ENCODE measurements at regions not wholly inside any gene's neighbourhood (a gene's known extent, or its start where the extent isn't known, plus 50 kb on each side); places are given as distances from the start of the nearest gene placed in this dataset.
"Not testable (repeated sequence)": the region's sequence is repeated elsewhere in the genome, so short reads cannot be mapped to it uniquely, and the experiment has no call there.

DNA sequence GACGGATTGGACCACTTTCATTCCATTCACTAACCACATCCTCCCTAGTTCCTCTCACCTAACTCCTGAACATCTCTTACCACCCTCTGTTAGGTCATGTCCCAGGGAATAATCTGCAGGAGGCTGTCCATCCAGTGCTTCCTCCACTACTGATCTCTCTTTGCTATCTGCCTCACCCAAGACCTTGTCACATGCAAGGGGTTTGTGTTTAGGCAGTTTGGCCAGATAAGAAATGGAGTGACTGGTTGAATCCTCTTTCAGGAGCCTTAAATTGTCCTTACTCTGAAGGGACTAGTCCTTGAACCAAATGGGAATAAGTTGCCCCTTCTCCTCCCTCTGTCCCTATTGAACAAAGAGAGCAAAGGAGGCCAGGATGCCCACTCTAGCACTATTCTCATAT, 249.2 kb upstream of the BTG1 start:
- BruUV-seq (replicated peaks): no TSS peak
- no peak for DNase-seq
- H3K4me3 Mint-ChIP-seq (ENCODE audit: low read depth, unreplicated experiment): no peak overlapping the region
- no peak overlapping the region for H3K27ac Mint-ChIP-seq (ENCODE audit: unreplicated experiment)
- H3K36me3 Mint-ChIP-seq (ENCODE audit: insufficient read depth, unreplicated experiment): no peaks in the 10 kb centered on the region
- H3K27me3 Mint-ChIP-seq (ENCODE audit: unreplicated experiment): no peaks in the 10 kb centered on the region
- CTCF ChIA-PET: interaction anchor here (0.6 kb wide), 1 partner anchor 31 kb away, joined by 3 read pairs; no protein-coding TSS in a partner anchor
- H3K4me1 Mint-ChIP-seq (ENCODE audit: low read depth, unreplicated experiment): no peaks in the 10 kb centered on the region
- H3K9me3 Mint-ChIP-seq (ENCODE audit: low read depth, unreplicated experiment): peaks cover 7% of the 10 kb centered on the region
- intact Hi-C loops (cut with micrococcal nuclease; ENCODE audit: unreplicated experiment): no loop called here
- TF ChIP-seq, protein P1, sequence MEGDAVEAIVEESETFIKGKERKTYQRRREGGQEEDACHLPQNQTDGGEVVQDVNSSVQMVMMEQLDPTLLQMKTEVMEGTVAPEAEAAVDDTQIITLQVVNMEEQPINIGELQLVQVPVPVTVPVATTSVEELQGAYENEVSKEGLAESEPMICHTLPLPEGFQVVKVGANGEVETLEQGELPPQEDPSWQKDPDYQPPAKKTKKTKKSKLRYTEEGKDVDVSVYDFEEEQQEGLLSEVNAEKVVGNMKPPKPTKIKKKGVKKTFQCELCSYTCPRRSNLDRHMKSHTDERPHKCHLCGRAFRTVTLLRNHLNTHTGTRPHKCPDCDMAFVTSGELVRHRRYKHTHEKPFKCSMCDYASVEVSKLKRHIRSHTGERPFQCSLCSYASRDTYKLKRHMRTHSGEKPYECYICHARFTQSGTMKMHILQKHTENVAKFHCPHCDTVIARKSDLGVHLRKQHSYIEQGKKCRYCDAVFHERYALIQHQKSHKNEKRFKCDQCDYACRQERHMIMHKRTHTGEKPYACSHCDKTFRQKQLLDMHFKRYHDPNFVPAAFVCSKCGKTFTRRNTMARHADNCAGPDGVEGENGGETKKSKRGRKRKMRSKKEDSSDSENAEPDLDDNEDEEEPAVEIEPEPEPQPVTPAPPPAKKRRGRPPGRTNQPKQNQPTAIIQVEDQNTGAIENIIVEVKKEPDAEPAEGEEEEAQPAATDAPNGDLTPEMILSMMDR (IDR thresholded peaks at IDR 0.05; ENCODE audit: unreplicated experiment): no peak

DNA sequence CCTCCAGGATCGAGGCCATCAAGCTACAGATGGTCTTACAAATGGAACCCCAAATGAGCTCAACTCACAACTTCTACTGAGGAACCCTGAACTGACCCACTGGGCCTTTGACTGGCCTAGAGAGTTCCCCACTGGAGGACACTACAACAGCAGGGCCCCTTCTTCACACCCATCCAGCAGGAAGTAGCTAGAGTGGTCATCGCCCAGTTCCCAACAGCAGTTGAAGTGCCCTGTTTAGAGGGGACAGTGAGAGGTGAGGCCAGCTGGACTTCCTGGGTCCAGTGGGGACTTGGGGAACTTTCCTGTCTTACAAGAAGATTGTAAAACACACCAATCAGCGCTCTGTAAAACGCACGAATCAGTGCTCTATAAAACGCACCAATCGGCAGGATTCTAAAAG, 247.9 kb upstream of the BTG1 start:
- CTCF ChIA-PET: no interaction called here
- no peak for DNase-seq

DNA sequence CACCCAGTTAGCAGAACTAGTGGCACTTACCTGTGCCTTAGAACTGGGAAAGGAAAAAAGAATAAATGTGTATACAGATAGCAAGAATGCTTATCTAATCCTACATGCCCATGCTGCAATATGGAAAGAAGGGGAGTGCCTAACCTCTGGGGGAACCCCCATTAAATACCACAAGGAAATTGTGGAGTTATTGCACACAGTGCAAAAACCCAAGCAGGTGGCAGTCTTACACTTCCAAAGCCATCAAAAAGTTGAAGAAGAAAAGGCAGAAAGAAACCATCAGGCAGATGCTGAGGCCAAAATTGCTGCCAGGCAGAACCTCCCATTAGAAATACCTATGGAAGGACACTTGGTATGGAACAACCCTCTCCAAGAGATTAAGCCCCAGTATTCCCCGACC, 246.1 kb upstream of the BTG1 start:
- H3K4me1 Mint-ChIP-seq (ENCODE audit: low read depth, unreplicated experiment); H3K36me3 Mint-ChIP-seq (ENCODE audit: insufficient read depth, unreplicated experiment); BruUV-seq (replicated peaks); H3K27ac Mint-ChIP-seq (ENCODE audit: unreplicated experiment); H3K27me3 Mint-ChIP-seq (ENCODE audit: unreplicated experiment); CTCF ChIA-PET; intact Hi-C loops (cut with micrococcal nuclease; ENCODE audit: unreplicated experiment); H3K4me3 Mint-ChIP-seq (ENCODE audit: low read depth, unreplicated experiment); DNase-seq; H3K9me3 Mint-ChIP-seq (ENCODE audit: low read depth, unreplicated experiment): not testable (repeated sequence)

More for the DNA sequence above, 247.9 kb upstream of the BTG1 start:
- no peaks in the 10 kb centered on the region for H3K36me3 Mint-ChIP-seq (ENCODE audit: insufficient read depth, unreplicated experiment)
- no peak overlapping the region for H3K4me3 Mint-ChIP-seq (ENCODE audit: low read depth, unreplicated experiment)
- intact Hi-C loops (cut with micrococcal nuclease; ENCODE audit: unreplicated experiment): no loop called here
- H3K27me3 Mint-ChIP-seq (ENCODE audit: unreplicated experiment): no peaks in the 10 kb centered on the region
- H3K27ac Mint-ChIP-seq (ENCODE audit: unreplicated experiment): no peak overlapping the region
- peaks cover 7% of the 10 kb centered on the region for H3K9me3 Mint-ChIP-seq (ENCODE audit: low read depth, unreplicated experiment)
- BruUV-seq (replicated peaks): no TSS peak
- H3K4me1 Mint-ChIP-seq (ENCODE audit: low read depth, unreplicated experiment): no peaks in the 10 kb centered on the region
- TF ChIP-seq, protein P1 (IDR thresholded peaks at IDR 0.05; ENCODE audit: unreplicated experiment): no peak

DNA sequence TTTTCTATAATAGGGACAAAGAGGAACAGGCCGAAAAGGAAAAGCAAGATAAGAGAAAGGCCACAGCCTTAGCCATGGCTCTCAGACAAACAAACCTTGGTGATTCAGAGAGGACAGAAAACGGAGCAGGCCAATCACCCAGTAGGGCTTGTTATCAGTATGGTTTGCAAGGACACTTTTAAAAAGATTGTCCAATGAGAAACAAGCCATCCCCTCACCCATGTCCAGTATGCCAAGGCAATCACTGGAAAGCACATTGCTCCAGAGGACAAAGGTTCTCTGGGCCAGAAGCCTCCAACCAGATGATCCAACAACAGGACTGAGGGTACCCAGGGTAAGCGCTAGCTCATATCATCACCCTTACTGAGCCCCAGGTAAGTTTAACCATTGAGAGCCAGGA, 243.8 kb upstream of the BTG1 start:
- H3K27ac Mint-ChIP-seq (ENCODE audit: unreplicated experiment): no peak overlapping the region
- no TSS peak for BruUV-seq (replicated peaks)
- H3K4me1 Mint-ChIP-seq (ENCODE audit: low read depth, unreplicated experiment): no peaks in the 10 kb centered on the region
- no peak overlapping the region for H3K4me3 Mint-ChIP-seq (ENCODE audit: low read depth, unreplicated experiment)
- intact Hi-C loops (cut with micrococcal nuclease; ENCODE audit: unreplicated experiment): no loop called here
- no peaks in the 10 kb centered on the region for H3K27me3 Mint-ChIP-seq (ENCODE audit: unreplicated experiment)
- CTCF ChIA-PET: no interaction called here
- H3K9me3 Mint-ChIP-seq (ENCODE audit: low read depth, unreplicated experiment): peaks cover 4% of the 10 kb centered on the region
- DNase-seq: no peak
- H3K36me3 Mint-ChIP-seq (ENCODE audit: insufficient read depth, unreplicated experiment): no peaks in the 10 kb centered on the region
- TF ChIP-seq, protein P1 (IDR thresholded peaks at IDR 0.05; ENCODE audit: unreplicated experiment): no peak

GRCh38 chr12:92385296-92385695, 239.7 kb upstream of the BTG1 start:
- CTCF ChIA-PET: no interaction called here
- intact Hi-C loops (cut with micrococcal nuclease; ENCODE audit: unreplicated experiment): no loop called here
- H3K27me3 Mint-ChIP-seq (ENCODE audit: unreplicated experiment): no peaks in the 10 kb centered on the region
- BruUV-seq (replicated peaks): no TSS peak
- TF ChIP-seq, protein P1 (IDR thresholded peaks at IDR 0.05; ENCODE audit: unreplicated experiment): no peak
- H3K4me1 Mint-ChIP-seq (ENCODE audit: low read depth, unreplicated experiment): no peaks in the 10 kb centered on the region
- H3K9me3 Mint-ChIP-seq (ENCODE audit: low read depth, unreplicated experiment): no peaks in the 10 kb centered on the region
- H3K4me3 Mint-ChIP-seq (ENCODE audit: low read depth, unreplicated experiment): no peak overlapping the region
- no peak overlapping the region for H3K27ac Mint-ChIP-seq (ENCODE audit: unreplicated experiment)
- no peaks in the 10 kb centered on the region for H3K36me3 Mint-ChIP-seq (ENCODE audit: insufficient read depth, unreplicated experiment)
- DNase-seq: no peak

Measured in Calu3 (cell line).